ENCODE measurements at regions not wholly inside any gene's neighbourhood (a gene's known extent, or its start where the extent isn't known, plus 50 kb on each side); places are given as distances from the start of the nearest gene placed in this dataset.

DNA sequence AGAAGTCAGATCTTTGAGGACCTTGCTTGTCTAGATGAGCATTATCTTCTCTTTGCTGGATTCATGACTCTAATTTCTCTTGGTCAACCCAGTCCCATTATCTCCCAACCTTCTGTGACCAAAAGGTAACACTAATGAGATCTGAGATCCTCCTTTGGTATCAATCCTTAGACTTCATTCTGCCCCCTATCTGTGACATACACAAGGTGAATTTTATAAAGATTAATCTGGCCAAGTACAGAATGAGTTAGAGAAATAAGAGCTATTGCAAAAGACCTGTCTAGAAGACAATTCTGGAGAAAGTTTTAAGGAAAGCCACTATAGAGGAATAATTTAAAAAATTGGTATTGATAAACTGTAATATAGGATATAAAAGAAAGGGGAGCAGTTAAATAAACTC, 113.8 kb upstream of the KCNMB2 start:
- TF ChIP-seq, protein P1, sequence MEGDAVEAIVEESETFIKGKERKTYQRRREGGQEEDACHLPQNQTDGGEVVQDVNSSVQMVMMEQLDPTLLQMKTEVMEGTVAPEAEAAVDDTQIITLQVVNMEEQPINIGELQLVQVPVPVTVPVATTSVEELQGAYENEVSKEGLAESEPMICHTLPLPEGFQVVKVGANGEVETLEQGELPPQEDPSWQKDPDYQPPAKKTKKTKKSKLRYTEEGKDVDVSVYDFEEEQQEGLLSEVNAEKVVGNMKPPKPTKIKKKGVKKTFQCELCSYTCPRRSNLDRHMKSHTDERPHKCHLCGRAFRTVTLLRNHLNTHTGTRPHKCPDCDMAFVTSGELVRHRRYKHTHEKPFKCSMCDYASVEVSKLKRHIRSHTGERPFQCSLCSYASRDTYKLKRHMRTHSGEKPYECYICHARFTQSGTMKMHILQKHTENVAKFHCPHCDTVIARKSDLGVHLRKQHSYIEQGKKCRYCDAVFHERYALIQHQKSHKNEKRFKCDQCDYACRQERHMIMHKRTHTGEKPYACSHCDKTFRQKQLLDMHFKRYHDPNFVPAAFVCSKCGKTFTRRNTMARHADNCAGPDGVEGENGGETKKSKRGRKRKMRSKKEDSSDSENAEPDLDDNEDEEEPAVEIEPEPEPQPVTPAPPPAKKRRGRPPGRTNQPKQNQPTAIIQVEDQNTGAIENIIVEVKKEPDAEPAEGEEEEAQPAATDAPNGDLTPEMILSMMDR (IDR thresholded peaks at IDR 0.05) = no peak
- TF ChIP-seq POLR2A (IDR thresholded peaks at IDR 0.05) = no peak

Data from testis (tissue), 2 donors.